ENCODE measurements at regions not wholly inside any gene's neighbourhood (a gene's known extent, or its start where the extent isn't known, plus 50 kb on each side); places are given as distances from the start of the nearest gene placed in this dataset.

- TF ChIP-seq CTCF (IDR thresholded peaks at IDR 0.05; ENCODE audit: insufficient read depth, low read length) (no peak), REST (IDR thresholded peaks at IDR 0.05; ENCODE audit: insufficient replicate concordance, low read depth) (no peak), POLR2AphosphoS5 (IDR thresholded peaks at IDR 0.05; ENCODE audit: low read depth) (no peak)
Observed at GRCh38 chr1:90354704-90355103, 359.8 kb downstream of the ZNF326 start.

Data from HL-60 (cell line).